IMR-90 (cell line): ENCODE measurements at regions not wholly inside any gene's neighbourhood (a gene's known extent, or its start where the extent isn't known, plus 50 kb on each side); places are given as distances from the start of the nearest gene placed in this dataset.

Experiments
- ATAC-seq: fragments of 200-7000 bp; cut with Tn5 transposase; 2 replicates; pipeline ENCODE4 v1.9.1; 2020; ENCODE audit warnings: low read depth, mild to moderate bottlenecking, moderate library complexity
- BruUV-seq: library from RNA; stranded (reverse); fragments of 400-500 nt; replicated peaks from 2 replicates; lab custom pipeline; 2021; lab: Mats Ljungman, UMichigan
- CTCF ChIA-PET: fragments of 300-600 bp; formaldehyde crosslinking; extraction: SDS; loops from one replicate; lab custom pipeline; 2021; ENCODE audit warnings: antibody characterized with exemption; lab: Yijun Ruan, JAX
- POLR2A ChIA-PET: fragments of 300-600 bp; sonication (Branson Sonifier 250); formaldehyde crosslinking; loops from one replicate; lab custom pipeline; 2022; ENCODE audit warnings: antibody characterized with exemption; ENCODE audit not compliant: unreplicated experiment; lab: Charles Lee
- DNase-seq: peaks from one replicate; pipeline ENCODE4 v3.0.0; 2013
- H2AFZ ChIP-seq: replicated peaks from 2 replicates; pipeline ENCODE3; 2013; ENCODE audit warnings: low read length, mild to moderate bottlenecking; ENCODE audit not compliant: poor library complexity
- H2AK5ac ChIP-seq: 2 replicates; pipeline ENCODE4 v1.6.1; 2013; ENCODE audit warnings: low read depth, low read length, inconsistent platforms
- H2AK9ac ChIP-seq: replicated peaks from 2 replicates; pipeline ENCODE3; 2013; ENCODE audit warnings: mild to moderate bottlenecking, low read depth, low read length, moderate library complexity; ENCODE audit not compliant: poor library complexity
- H2BK120ac ChIP-seq: 2 replicates; pipeline ENCODE4 v1.6.1; 2013; ENCODE audit warnings: low read depth, low read length, inconsistent platforms
- H2BK15ac ChIP-seq: 3 replicates; pipeline ENCODE4 v1.6.1; 2013; ENCODE audit warnings: low read depth, low read length, inconsistent platforms
- H2BK20ac ChIP-seq: 2 replicates; pipeline ENCODE4 v1.6.1; 2013; ENCODE audit warnings: low read depth, mild to moderate bottlenecking, inconsistent platforms, low read length, moderate library complexity
- H2BK5ac ChIP-seq: 2 replicates; pipeline ENCODE4 v1.6.1; 2013; ENCODE audit warnings: mild to moderate bottlenecking, low read depth, low read length, inconsistent platforms; ENCODE audit not compliant: poor library complexity, severe bottlenecking
- H3K14ac ChIP-seq: replicated peaks from 2 replicates; pipeline ENCODE4 v1.6.1; 2013; ENCODE audit warnings: low read depth, low read length, inconsistent platforms
- H3K18ac ChIP-seq: 2 replicates; pipeline ENCODE4 v1.6.1; 2013; ENCODE audit warnings: low read depth, low read length, control low read depth
- H3K23ac ChIP-seq: 2 replicates; pipeline ENCODE4 v1.6.1; 2013; ENCODE audit warnings: low read depth, low read length, inconsistent platforms
- H3K27ac ChIP-seq: 2 replicates; pipeline ENCODE4 v1.5.1; 2013; ENCODE audit warnings: mild to moderate bottlenecking, control low read depth, low read length; ENCODE audit not compliant: insufficient read depth
- H3K27me3 ChIP-seq: 2 replicates; pipeline ENCODE4 v1.6.1; 2013; ENCODE audit warnings: low read length; ENCODE audit not compliant: control insufficient read depth, insufficient read depth
- H3K36me3 ChIP-seq: 2 replicates; pipeline ENCODE4 v1.6.1; 2013; ENCODE audit warnings: low read length, mixed read lengths; ENCODE audit not compliant: control insufficient read depth, insufficient read depth
- H3K4ac ChIP-seq: 2 replicates; pipeline ENCODE4 v1.6.1; 2013; ENCODE audit warnings: low read depth, low read length, inconsistent platforms
- H3K4me1 ChIP-seq: 2 replicates; pipeline ENCODE4 v1.6.1; 2013; ENCODE audit warnings: low read length, mixed read lengths; ENCODE audit not compliant: control insufficient read depth, insufficient read depth
- H3K4me2 ChIP-seq: 2 replicates; pipeline ENCODE4 v1.6.1; 2013; ENCODE audit warnings: low read depth, mild to moderate bottlenecking, control low read depth, low read length, moderate library complexity
- H3K4me3 ChIP-seq: 2 replicates; pipeline ENCODE4 v1.5.1; 2013; ENCODE audit warnings: low read depth, mild to moderate bottlenecking, control low read depth, low read length, moderate library complexity; ENCODE audit not compliant: insufficient read depth
- H3K56ac ChIP-seq: 2 replicates; pipeline ENCODE4 v1.6.1; 2013; ENCODE audit warnings: low read length, inconsistent platforms; ENCODE audit not compliant: insufficient read depth; ENCODE audit errors: extremely low read depth
- H3K79me1 ChIP-seq, 2 experiments: 2 replicates each; pipeline ENCODE4 v1.6.1; 2013; ENCODE audit warnings: low read length in 2 of 2, inconsistent platforms in 1 of 2, low read depth in 1 of 2
- H3K9ac ChIP-seq: 2 replicates; pipeline ENCODE4 v1.6.1; 2013; ENCODE audit warnings: low read depth, low read length, control low read depth
- H3K9me1 ChIP-seq: 2 replicates; pipeline ENCODE4 v1.6.1; 2013; ENCODE audit warnings: low read length, inconsistent platforms; ENCODE audit not compliant: insufficient read depth
- H3K9me3 ChIP-seq: 2 replicates; pipeline ENCODE4 v1.6.1; 2013; ENCODE audit warnings: low read length; ENCODE audit not compliant: control insufficient read depth, insufficient read depth
- H4K20me1 ChIP-seq: 2 replicates; pipeline ENCODE4 v1.6.1; 2013; ENCODE audit warnings: low read length, inconsistent platforms; ENCODE audit not compliant: insufficient read depth
- H4K5ac ChIP-seq: 2 replicates; pipeline ENCODE4 v1.6.1; 2013; ENCODE audit warnings: mild to moderate bottlenecking, low read depth, low read length, control low read depth
- H4K8ac ChIP-seq, 2 experiments: 2 replicates each; pipeline ENCODE4 v1.6.1; 2013; ENCODE audit warnings: low read depth in 2 of 2, low read length in 2 of 2, control low read depth in 1 of 2, inconsistent platforms in 1 of 2
- H4K91ac ChIP-seq: 2 replicates; pipeline ENCODE4 v1.6.1; 2013; ENCODE audit warnings: low read depth, low read length, inconsistent platforms; ENCODE audit not compliant: insufficient read depth
- BHLHE40 ChIP-seq: fragments of 150-350 bp; IDR thresholded peaks from 2 replicates; pipeline ENCODE4 v1.6.1; 2016; ENCODE audit warnings: mild to moderate bottlenecking, low read depth, low read length
- CEBPB ChIP-seq: IDR thresholded peaks from 2 replicates; pipeline ENCODE4 v1.6.1; 2012; ENCODE audit warnings: low read depth, low read length, improper control_type of control experiment
- CHD1 ChIP-seq: IDR thresholded peaks from 2 replicates; pipeline ENCODE4 v1.6.1; 2012; ENCODE audit warnings: low read depth, low read length, improper control_type of control experiment
- FOS ChIP-seq: fragments of 150-350 bp; IDR thresholded peaks from 2 replicates; pipeline ENCODE4 v1.6.1; 2016; ENCODE audit warnings: low read depth, low read length
- MAFK ChIP-seq: IDR thresholded peaks from 2 replicates; pipeline ENCODE4 v1.6.1; 2012; ENCODE audit warnings: low read depth, low read length, improper control_type of control experiment
- MAZ ChIP-seq: IDR thresholded peaks from 2 replicates; pipeline ENCODE4 v1.6.1; 2012; ENCODE audit warnings: low read depth, mild to moderate bottlenecking, low read length, improper control_type of control experiment, moderate library complexity, borderline replicate concordance
- MXI1 ChIP-seq: IDR thresholded peaks from 2 replicates; pipeline ENCODE4 v1.6.1; 2012; ENCODE audit warnings: low read depth, mild to moderate bottlenecking, low read length, moderate library complexity, borderline replicate concordance
- NFE2L2 ChIP-seq: fragments of 150-350 bp; IDR thresholded peaks from 2 replicates; pipeline ENCODE4 v1.6.1; 2016; ENCODE audit warnings: low read depth, mild to moderate bottlenecking, low read length
- POLR2A ChIP-seq: IDR thresholded peaks from 2 replicates; pipeline ENCODE4 v1.6.1; 2012; ENCODE audit warnings: mild to moderate bottlenecking, low read depth, low read length
- RAD21 ChIP-seq: IDR thresholded peaks from 2 replicates; pipeline ENCODE4 v1.6.1; 2012; ENCODE audit warnings: low read length, improper control_type of control experiment
- RCOR1 ChIP-seq: IDR thresholded peaks from 2 replicates; pipeline ENCODE4 v1.6.1; 2012; ENCODE audit warnings: mild to moderate bottlenecking, low read length, improper control_type of control experiment; ENCODE audit not compliant: insufficient replicate concordance
- RFX5 ChIP-seq: IDR thresholded peaks from 2 replicates; pipeline ENCODE4 v1.8.0; 2012; ENCODE audit warnings: low read depth, mild to moderate bottlenecking, low read length, moderate library complexity
- SMC3 ChIP-seq: fragments of 150-350 bp; IDR thresholded peaks from 2 replicates; pipeline ENCODE4 v1.6.1; 2016; ENCODE audit warnings: low read depth, mild to moderate bottlenecking, antibody characterized with exemption, low read length, moderate library complexity
- WGBS, 2 experiments: methylation state at CpG; one replicate each; pipeline versions ENCODE4 v1.1.5 to v1.1.7; 2013; ENCODE audit warnings: missing lambda C conversion rate in 2 of 2; ENCODE audit not compliant: insufficient read length in 1 of 2; ENCODE audit errors: extremely low coverage in 2 of 2; 5-methylcytosine and 5-hydroxymethylcytosine counted together
- dilution Hi-C: fragments of 300-500 bp; cut with HindIII; formaldehyde crosslinking; loops from one replicate; pipeline ENCODE4 v1.14.3; 2018; ENCODE audit warnings: low sequenced_read_pairs; ENCODE audit not compliant: unreplicated experiment
- in situ Hi-C: fragments of 300-500 bp; cut with MboI; formaldehyde crosslinking; loops from 3 replicates; pipeline ENCODE4 v1.14.3; 2019; ENCODE audit warnings: low sequenced_read_pairs, inconsistent platforms, mixed read lengths
- intact Hi-C: fragments of 100-400 bp; cut with micrococcal nuclease; formaldehyde crosslinking; loops from 2 replicates; pipeline ENCODE4 v1.10.0; 2022
- TF ChIP-seq, protein P1 (sequence below): fragments of 150-350 bp; IDR thresholded peaks from 2 replicates; pipeline ENCODE4 v1.6.1; 2017; ENCODE audit warnings: mild to moderate bottlenecking, antibody characterized with exemption, low read length, low read depth
- TF ChIP-seq, protein P2 (sequence below): conservative IDR thresholded peaks from 2 replicates; pipeline ENCODE4 v1.5.1; 2012; ENCODE audit warnings: mild to moderate bottlenecking, low read depth, low read length, improper control_type of control experiment
- TF ChIP-seq, protein P3 (sequence below): fragments of 150-350 bp; IDR thresholded peaks from 2 replicates; pipeline ENCODE4 v1.6.1; 2016; ENCODE audit warnings: low read depth, mild to moderate bottlenecking, low read length, moderate library complexity, borderline replicate concordance

DNA sequence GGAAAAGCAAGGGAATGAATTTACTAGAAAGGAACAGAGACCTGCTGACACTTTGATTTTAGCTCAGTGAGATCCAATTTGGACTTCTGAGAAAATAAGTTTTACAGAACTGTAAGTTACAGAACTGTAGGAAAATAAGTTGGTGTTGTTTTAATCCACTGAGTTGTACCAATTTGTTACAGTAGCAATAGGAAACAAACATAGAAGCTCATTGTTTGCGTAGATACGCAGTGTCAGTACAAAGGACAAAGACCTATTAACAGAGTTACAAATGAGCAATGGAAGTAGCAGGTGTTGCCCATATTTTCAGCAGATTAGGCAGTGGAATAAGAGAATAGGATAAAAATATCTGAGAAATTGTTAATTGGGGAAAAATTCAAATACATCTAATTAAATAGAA lies 385.8 kb upstream of the CNTN6 start:
- Histone ChIP-seq H3K9ac (no peak overlapping the region), H3K23ac (no peak overlapping the region), H2BK5ac (no peak overlapping the region), H2AFZ (no peak overlapping the region), H3K9me3 (peaks cover 4% of the 10 kb centered on the region; the same call in 1 of the 2 replicates), H3K79me1 (no peaks in the 10 kb centered on the region), H3K36me3 (no peaks in the 10 kb centered on the region), H3K9me1 (no peaks in the 10 kb centered on the region), H3K18ac (no peak overlapping the region), H3K27ac (no peak overlapping the region), H3K56ac (no peak overlapping the region), H2BK20ac (no peak overlapping the region), H3K27me3 (no peaks in the 10 kb centered on the region), H2AK5ac (no peak overlapping the region), H3K4ac (no peak overlapping the region), H4K5ac (no peak overlapping the region), H3K4me2 (no peak overlapping the region), H3K4me3 (no peak overlapping the region), H4K8ac (no peak overlapping the region), H2AK9ac (no peak overlapping the region), H2BK15ac (no peak overlapping the region), H3K4me1 (no peaks in the 10 kb centered on the region), H4K20me1 (no peaks in the 10 kb centered on the region), H4K91ac (no peak overlapping the region), H3K14ac (no peak overlapping the region), H2BK120ac (no peak overlapping the region)
- dilution Hi-C loops = no loop called here
- DNase-seq (no peak), ATAC-seq (no peak)
- intact Hi-C loops = no loop called here
- CTCF ChIA-PET = no interaction called here
- no CpG with 5 or more reads among the region's 2 CpGs for WGBS, 2 experiments
- BruUV-seq = no TSS peak
- POLR2A ChIA-PET = no interaction called here
- in situ Hi-C loops = no loop called here
- TF ChIP-seq POLR2A = no peak
- TF ChIP-seq RCOR1 = no peak
- no peak for TF ChIP-seq BHLHE40
- TF ChIP-seq RFX5 = no peak
- TF ChIP-seq MAZ = no peak
- TF ChIP-seq, protein P1, sequence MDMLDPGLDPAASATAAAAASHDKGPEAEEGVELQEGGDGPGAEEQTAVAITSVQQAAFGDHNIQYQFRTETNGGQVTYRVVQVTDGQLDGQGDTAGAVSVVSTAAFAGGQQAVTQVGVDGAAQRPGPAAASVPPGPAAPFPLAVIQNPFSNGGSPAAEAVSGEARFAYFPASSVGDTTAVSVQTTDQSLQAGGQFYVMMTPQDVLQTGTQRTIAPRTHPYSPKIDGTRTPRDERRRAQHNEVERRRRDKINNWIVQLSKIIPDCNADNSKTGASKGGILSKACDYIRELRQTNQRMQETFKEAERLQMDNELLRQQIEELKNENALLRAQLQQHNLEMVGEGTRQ = no peak
- TF ChIP-seq MXI1 = no peak
- no peak for TF ChIP-seq SMC3
- TF ChIP-seq, protein P2, sequence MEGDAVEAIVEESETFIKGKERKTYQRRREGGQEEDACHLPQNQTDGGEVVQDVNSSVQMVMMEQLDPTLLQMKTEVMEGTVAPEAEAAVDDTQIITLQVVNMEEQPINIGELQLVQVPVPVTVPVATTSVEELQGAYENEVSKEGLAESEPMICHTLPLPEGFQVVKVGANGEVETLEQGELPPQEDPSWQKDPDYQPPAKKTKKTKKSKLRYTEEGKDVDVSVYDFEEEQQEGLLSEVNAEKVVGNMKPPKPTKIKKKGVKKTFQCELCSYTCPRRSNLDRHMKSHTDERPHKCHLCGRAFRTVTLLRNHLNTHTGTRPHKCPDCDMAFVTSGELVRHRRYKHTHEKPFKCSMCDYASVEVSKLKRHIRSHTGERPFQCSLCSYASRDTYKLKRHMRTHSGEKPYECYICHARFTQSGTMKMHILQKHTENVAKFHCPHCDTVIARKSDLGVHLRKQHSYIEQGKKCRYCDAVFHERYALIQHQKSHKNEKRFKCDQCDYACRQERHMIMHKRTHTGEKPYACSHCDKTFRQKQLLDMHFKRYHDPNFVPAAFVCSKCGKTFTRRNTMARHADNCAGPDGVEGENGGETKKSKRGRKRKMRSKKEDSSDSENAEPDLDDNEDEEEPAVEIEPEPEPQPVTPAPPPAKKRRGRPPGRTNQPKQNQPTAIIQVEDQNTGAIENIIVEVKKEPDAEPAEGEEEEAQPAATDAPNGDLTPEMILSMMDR = no peak
- TF ChIP-seq NFE2L2 = no peak
- TF ChIP-seq FOS = no peak
- TF ChIP-seq, protein P3, sequence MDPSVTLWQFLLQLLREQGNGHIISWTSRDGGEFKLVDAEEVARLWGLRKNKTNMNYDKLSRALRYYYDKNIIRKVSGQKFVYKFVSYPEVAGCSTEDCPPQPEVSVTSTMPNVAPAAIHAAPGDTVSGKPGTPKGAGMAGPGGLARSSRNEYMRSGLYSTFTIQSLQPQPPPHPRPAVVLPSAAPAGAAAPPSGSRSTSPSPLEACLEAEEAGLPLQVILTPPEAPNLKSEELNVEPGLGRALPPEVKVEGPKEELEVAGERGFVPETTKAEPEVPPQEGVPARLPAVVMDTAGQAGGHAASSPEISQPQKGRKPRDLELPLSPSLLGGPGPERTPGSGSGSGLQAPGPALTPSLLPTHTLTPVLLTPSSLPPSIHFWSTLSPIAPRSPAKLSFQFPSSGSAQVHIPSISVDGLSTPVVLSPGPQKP = no peak
- no peak for TF ChIP-seq RAD21
- TF ChIP-seq CHD1 = no peak
- no peak for TF ChIP-seq MAFK
- TF ChIP-seq CEBPB = no peak
